Suprapubic skin (tissue), 3 donors: ENCODE measurements at regions not wholly inside any gene's neighbourhood (a gene's known extent, or its start where the extent isn't known, plus 50 kb on each side); places are given as distances from the start of the nearest gene placed in this dataset.

ENCODE experiments used
- CTCF ChIP-seq, 2 donors: fragments of 200-600 bp in 1 of 2; fragments of 450-650 bp in 1 of 2; sonication (generic) in 1 of 2; IDR thresholded peaks; one replicate each; pipeline ENCODE4 v1.5.1; 2016 to 2019; ENCODE audit warnings: antibody characterized with exemption in 2 of 2, mild to moderate bottlenecking in 1 of 2, moderate library complexity in 1 of 2
- POLR2A ChIP-seq, 2 donors: fragments of 450-650 bp; IDR thresholded peaks; one replicate each; pipeline ENCODE4 v1.6.1; 2017; ENCODE audit warnings: antibody characterized with exemption in 2 of 2, mild to moderate bottlenecking in 2 of 2, moderate library complexity in 2 of 2

GRCh38 chr6:131443514-131443913 is 129.5 kb upstream of the ARG1 start:
- TF ChIP-seq POLR2A (IDR thresholded peaks at IDR 0.05) (no peak), CTCF (IDR thresholded peaks at IDR 0.05) (no peak)
